ENCODE measurements at regions not wholly inside any gene's neighbourhood (a gene's known extent, or its start where the extent isn't known, plus 50 kb on each side); places are given as distances from the start of the nearest gene placed in this dataset.

DNA sequence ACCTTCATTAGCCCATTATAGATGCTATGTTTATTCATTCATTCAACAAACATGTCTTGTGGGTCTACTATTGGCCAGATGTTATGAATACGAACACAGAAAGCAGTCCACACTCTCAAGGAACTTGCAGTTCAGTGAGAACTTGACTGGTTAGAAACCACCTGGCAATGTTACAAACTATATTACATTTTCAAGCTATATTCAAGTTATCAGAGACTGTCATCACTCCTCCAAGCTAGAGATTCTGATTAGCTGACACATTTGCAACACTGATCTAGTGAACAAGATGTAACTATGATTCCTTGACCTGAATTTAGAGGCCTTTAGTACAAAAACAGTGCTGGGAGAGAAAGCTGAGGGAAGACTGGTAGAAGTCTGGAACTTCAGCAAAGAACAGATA lies 170.7 kb upstream of the EEA1 start:
- 93 to 100% (median 98%) methylated on average over 1 of the region's 1 CpG for WGBS, 3 donors
- TF ChIP-seq EP300 (IDR thresholded peaks at IDR 0.05) (no peak), POLR2A (IDR thresholded peaks at IDR 0.05) (no peak), CTCF (IDR thresholded peaks at IDR 0.05) (no peak)
- DNase-seq: no peak

DNA sequence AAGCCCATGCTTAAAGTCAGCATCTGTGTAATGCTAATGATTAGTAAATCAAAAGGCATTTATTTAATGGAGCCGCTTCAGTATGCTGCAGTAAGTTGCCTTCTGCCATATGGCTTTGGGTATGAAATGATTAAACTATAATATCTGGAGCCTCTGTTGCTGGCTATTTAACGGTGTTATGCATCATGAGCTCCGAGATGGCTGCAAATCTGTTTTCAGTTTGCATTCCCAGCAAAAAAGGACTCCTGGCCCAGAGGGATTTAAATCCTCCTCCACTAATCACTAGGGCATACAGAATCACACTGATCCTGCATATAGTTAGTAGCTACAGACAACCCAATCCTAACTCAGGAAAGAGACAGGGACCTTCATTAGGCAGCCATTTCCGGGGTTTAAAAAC lies 171.5 kb upstream of the EEA1 start:
- TF ChIP-seq POLR2A (IDR thresholded peaks at IDR 0.05) (no peak), CTCF (IDR thresholded peaks at IDR 0.05) (no peak), EP300 (IDR thresholded peaks at IDR 0.05) (no peak)
- no peak overlapping the region for H3K27ac ChIP-seq

More for the DNA sequence above, 170.7 kb upstream of the EEA1 start:
- Histone ChIP-seq H3K27ac (no peak overlapping the region), H3K9me3 (no peaks in the 10 kb centered on the region), H3K4me3 (no peak overlapping the region), H3K4me1 (ENCODE audit: insufficient read depth) (no peaks in the 10 kb centered on the region), H3K36me3 (no peaks in the 10 kb centered on the region), H3K27me3 (no peaks in the 10 kb centered on the region)
- intact Hi-C loops (cut with DNase I): loop anchor here in 1 of 4 donors (10.0 kb wide), 1 partner anchor 95 kb away; no protein-coding TSS in a partner anchor

GRCh38 chr12:93101367-93101766 lies 172.3 kb upstream of the EEA1 start:
- no peak overlapping the region for H3K4me3 ChIP-seq
- TF ChIP-seq CTCF (IDR thresholded peaks at IDR 0.05): no peak
- TF ChIP-seq POLR2A (IDR thresholded peaks at IDR 0.05): no peak
- no peak for TF ChIP-seq EP300 (IDR thresholded peaks at IDR 0.05)
- no peaks in the 10 kb centered on the region for H3K36me3 ChIP-seq
- 90 to 95% (median 92%) methylated on average over 4 of the region's 4 CpGs for WGBS, 3 donors
- no peaks in the 10 kb centered on the region for H3K4me1 ChIP-seq (ENCODE audit: insufficient read depth)
- DNase-seq: no peak
- intact Hi-C loops (cut with DNase I): loop anchor here in 1 of 4 donors (10.0 kb wide), 1 partner anchor 97 kb away; no protein-coding TSS in a partner anchor
- no peaks in the 10 kb centered on the region for H3K27me3 ChIP-seq
- no peaks in the 10 kb centered on the region for H3K9me3 ChIP-seq
- H3K27ac ChIP-seq: no peak overlapping the region

More for the DNA sequence above, 171.5 kb upstream of the EEA1 start:
- intact Hi-C loops (cut with DNase I): loop anchor here in 1 of 4 donors (10.0 kb wide), 1 partner anchor 96 kb away; no protein-coding TSS in a partner anchor
- Histone ChIP-seq H3K36me3 (no peaks in the 10 kb centered on the region), H3K9me3 (no peaks in the 10 kb centered on the region), H3K4me1 (ENCODE audit: insufficient read depth) (no peaks in the 10 kb centered on the region), H3K27me3 (no peaks in the 10 kb centered on the region), H3K4me3 (no peak overlapping the region)
- WGBS, 3 donors: 57 to 65% (median 61%) methylated on average over 4 of the region's 4 CpGs
- DNase-seq: no peak

DNA sequence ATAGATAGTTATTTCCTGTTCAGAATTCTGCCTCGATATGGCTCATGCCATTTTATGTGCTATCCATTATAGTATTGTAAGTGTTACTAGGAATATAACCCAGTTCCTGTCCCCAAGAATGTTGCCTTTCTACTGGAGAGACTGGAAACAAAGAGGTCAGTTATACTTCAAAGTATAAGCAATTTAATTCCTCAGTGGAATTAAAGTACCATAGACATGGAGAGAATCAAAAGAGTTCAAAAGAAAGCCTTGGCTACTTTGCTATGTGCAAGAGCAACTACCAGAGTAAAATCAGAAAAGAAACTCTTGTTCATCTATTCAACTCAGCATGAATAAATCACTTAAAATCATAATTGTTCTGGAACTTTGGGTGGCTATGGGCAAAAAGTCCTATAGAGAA lies 173.2 kb upstream of the EEA1 start:
- intact Hi-C loops (cut with DNase I): loop anchor here in 1 of 4 donors (10.0 kb wide), 1 partner anchor 98 kb away; no protein-coding TSS in a partner anchor
- no peaks in the 10 kb centered on the region for H3K36me3 ChIP-seq

More for the DNA sequence above, 173.2 kb upstream of the EEA1 start:
- Histone ChIP-seq H3K4me1 (ENCODE audit: insufficient read depth) (peaks cover 3% of the 10 kb centered on the region), H3K27me3 (no peaks in the 10 kb centered on the region), H3K27ac (no peak overlapping the region), H3K4me3 (no peak overlapping the region), H3K9me3 (no peaks in the 10 kb centered on the region)
- TF ChIP-seq CTCF (IDR thresholded peaks at IDR 0.05): no peak
- no peak for TF ChIP-seq POLR2A (IDR thresholded peaks at IDR 0.05)
- no peak for TF ChIP-seq EP300 (IDR thresholded peaks at IDR 0.05)
- DNase-seq: no peak
- WGBS, 3 donors: 46 to 51% (median 49%) methylated on average over 1 of the region's 1 CpG

Measured in ovary (tissue), 7 donors.